ENCODE measurements at regions not wholly inside any gene's neighbourhood (a gene's known extent, or its start where the extent isn't known, plus 50 kb on each side); places are given as distances from the start of the nearest gene placed in this dataset.

DNA sequence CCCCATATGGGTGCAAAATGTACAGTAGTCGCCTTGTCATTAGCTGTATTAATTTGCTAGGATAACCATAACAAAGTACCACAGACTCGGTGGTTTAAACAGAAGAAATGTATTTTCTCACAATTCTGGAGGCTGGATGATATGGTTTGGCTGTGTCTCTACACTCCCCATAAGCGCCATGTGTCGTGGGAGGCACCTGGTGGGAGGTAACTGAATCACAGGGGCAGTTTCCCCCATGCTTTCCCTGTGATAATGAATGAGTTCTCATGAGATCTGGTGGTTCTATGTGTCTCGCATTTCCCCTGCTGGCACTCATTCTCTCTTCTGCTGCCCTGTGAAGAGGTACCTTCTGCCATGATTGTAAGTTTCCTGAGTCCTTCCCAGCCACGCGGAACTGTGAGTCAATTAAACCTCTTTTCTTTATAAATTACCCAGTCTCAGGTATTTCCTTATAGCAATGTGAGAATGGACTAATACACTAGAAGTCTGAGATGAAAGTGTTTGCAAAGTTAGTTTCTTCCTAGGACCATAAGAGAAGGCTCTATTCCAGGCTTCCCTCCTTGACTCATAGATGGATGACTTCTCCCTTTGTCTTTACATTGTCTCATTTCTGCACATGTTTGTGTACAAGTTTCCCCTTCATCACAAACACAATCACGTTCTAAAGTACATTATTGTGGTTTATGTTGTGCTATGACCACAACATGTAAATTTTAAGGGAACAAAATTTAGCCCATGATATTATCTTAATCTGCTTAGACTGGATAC lies 1442.6 kb downstream of the SUCLG1 start:
- no peak overlapping the region for H3K4me3 ChIP-seq (ENCODE audit: low read depth, low read length)
- TF ChIP-seq, protein P1, sequence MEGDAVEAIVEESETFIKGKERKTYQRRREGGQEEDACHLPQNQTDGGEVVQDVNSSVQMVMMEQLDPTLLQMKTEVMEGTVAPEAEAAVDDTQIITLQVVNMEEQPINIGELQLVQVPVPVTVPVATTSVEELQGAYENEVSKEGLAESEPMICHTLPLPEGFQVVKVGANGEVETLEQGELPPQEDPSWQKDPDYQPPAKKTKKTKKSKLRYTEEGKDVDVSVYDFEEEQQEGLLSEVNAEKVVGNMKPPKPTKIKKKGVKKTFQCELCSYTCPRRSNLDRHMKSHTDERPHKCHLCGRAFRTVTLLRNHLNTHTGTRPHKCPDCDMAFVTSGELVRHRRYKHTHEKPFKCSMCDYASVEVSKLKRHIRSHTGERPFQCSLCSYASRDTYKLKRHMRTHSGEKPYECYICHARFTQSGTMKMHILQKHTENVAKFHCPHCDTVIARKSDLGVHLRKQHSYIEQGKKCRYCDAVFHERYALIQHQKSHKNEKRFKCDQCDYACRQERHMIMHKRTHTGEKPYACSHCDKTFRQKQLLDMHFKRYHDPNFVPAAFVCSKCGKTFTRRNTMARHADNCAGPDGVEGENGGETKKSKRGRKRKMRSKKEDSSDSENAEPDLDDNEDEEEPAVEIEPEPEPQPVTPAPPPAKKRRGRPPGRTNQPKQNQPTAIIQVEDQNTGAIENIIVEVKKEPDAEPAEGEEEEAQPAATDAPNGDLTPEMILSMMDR (IDR thresholded peaks at IDR 0.05; ENCODE audit: low read depth, low read length) = no peak
- in situ Hi-C loops (cut with HindIII; ENCODE audit: low sequenced_read_pairs) = no loop called here
- no peak for DNase-seq (ENCODE audit: low read depth, low spot score)

DNA sequence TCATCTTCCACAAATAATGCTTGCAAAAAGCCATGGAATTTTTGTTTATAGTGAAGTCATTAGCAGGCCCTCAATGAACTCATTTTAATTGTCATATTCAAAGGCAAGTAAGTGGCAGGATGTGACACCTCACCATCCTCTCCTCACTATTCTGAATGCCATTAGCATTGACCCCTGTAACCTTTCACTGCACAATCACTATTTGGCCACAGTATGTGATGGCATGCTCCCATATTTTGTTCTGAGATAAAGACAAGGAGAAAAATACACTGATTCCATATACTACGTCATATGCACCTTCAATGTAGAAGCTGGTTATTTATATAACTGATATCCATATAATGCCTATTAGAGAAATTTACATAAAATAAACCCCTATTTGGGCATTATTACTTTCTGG lies 1443.2 kb downstream of the SUCLG1 start:
- TF ChIP-seq, protein P1 (IDR thresholded peaks at IDR 0.05; ENCODE audit: low read depth, low read length) = no peak
- H3K4me3 ChIP-seq (ENCODE audit: low read depth, low read length) = no peak overlapping the region
- in situ Hi-C loops (cut with HindIII; ENCODE audit: low sequenced_read_pairs) = no loop called here
- DNase-seq (ENCODE audit: low read depth, low spot score) = no peak

DNA sequence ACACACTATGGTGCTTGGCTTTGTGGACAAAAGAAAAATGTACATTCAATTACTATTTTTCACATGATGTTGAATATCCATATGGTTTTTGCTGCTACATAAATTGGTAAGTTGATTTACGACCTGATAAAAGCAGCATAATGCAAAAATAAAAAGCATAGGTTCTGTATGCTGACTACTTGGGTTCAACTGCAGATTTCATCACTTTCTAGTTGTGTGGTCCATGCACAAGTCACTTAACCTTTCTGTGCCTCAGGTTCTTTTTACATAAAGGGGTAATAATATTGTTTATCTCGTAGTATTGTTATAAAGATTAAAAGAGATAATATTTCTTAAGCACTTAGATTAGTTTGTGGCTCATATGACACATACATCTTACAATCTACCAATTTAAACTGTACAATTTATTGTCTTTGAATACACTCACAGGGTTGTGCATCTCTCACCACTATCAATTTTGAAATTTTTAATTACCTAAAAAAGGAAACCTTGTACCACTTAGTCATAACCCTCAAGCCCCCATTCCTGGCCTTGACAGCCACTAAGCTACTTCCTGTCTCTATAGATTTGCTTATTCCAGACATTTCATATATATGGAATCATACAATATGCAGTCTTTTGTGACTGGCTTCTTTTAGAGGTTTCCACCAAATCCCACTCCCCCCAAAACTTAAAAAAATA lies 1443.9 kb downstream of the SUCLG1 start:
- H3K4me3 ChIP-seq (ENCODE audit: low read depth, low read length) = no peak overlapping the region
- DNase-seq (ENCODE audit: low read depth, low spot score) = no peak
- TF ChIP-seq, protein P1 (IDR thresholded peaks at IDR 0.05; ENCODE audit: low read depth, low read length) = no peak
- in situ Hi-C loops (cut with HindIII; ENCODE audit: low sequenced_read_pairs) = no loop called here

DNA sequence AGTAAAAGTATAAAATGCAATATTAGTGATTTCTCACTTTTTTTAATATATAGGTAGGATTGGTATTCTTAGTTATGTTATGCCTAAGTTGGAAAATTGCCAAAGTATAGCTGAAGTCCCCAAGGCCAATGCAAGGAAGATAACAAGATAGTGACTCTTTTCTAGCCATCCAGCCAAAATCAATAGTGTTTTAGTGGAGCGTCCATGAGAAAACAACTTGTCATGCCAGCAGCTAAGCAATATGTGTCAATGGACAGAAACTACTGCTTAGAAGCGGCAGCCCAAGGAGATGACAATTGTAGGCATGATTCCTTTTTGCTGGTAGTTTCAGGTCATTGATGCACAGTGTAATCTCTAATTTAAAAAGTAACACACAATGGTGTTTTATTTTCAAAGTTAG lies 1444.6 kb downstream of the SUCLG1 start:
- in situ Hi-C loops (cut with HindIII; ENCODE audit: low sequenced_read_pairs) = no loop called here
- DNase-seq (ENCODE audit: low read depth, low spot score) = no peak
- no peak overlapping the region for H3K4me3 ChIP-seq (ENCODE audit: low read depth, low read length)
- TF ChIP-seq, protein P1 (IDR thresholded peaks at IDR 0.05; ENCODE audit: low read depth, low read length) = no peak

DNA sequence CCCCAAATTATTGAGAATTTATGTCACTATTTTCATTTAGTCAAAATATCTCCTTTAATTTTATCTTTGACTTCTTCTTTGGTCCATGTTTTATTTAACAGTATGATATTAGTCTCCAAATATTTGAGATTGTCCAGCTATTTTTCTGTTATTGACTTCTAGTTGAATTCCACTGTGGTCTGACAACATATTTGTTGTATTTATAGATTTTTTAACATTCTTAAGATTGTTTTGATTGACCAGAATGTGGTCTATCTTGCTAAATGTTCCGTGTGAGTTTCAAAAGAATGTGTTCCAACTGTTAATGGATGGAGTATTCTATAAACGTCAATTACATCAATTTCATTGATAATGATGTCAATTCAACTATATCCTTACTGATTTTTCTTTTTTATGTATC lies 1452.1 kb downstream of the SUCLG1 start:
- DNase-seq (ENCODE audit: low read depth, low spot score) = peak; percentile 29
- TF ChIP-seq, protein P1 (IDR thresholded peaks at IDR 0.05; ENCODE audit: low read depth, low read length) = no peak
- in situ Hi-C loops (cut with HindIII; ENCODE audit: low sequenced_read_pairs) = no loop called here
- no peak overlapping the region for H3K4me3 ChIP-seq (ENCODE audit: low read depth, low read length)

DNA sequence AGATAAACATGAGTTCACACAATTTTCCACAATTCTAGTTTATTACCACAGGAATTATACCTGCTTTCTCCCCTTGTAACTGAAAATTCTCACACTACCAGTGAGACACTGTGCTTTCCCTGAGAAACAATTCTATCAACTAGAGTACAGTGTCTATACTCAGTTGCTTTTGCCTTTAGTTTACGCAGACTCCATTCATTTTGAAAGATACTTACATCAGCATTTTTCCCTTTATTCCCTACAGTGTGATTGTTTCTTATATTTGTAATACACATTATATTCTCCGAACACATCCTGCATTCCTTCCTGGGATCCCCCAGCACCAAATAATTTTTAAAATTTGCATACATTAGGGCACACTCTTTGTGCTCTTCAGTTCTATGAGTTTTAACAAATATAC lies 1455.5 kb downstream of the SUCLG1 start:
- in situ Hi-C loops (cut with HindIII; ENCODE audit: low sequenced_read_pairs) = no loop called here
- DNase-seq (ENCODE audit: low read depth, low spot score) = no peak
- TF ChIP-seq, protein P1 (IDR thresholded peaks at IDR 0.05; ENCODE audit: low read depth, low read length) = no peak
- no peak overlapping the region for H3K4me3 ChIP-seq (ENCODE audit: low read depth, low read length)

Data from astrocyte of the spinal cord (primary cell).